ENCODE measurements at regions not wholly inside any gene's neighbourhood (a gene's known extent, or its start where the extent isn't known, plus 50 kb on each side); places are given as distances from the start of the nearest gene placed in this dataset.

DNA sequence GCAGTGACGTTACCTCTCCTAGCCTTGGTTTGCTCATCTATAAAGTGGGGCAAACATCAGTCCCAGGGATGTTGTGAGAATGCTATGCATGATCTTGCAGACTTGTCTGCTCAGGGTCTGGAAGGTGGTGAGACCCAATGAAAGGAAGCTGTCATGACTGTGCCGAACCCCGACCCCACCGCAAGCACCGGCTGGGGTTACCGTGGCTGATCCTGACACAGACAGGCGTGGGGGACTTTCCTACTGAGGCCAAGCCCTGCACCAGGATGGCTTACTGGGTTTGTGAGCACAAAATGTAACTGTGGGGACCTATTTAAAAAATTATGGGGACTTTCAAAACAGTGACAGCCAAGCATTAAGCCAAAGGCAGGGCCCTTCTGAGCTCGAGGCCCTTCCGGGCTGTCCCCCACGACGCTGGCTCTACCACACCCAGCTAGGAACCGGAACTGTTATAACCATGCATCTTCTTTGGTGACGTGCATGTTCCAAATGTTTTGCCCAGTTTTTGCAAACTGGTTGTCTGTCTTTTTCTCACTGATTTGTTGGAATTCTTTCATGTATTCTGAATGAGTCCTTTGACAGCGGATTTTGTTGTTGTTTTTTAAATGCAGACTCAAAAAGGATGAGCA lies 76.6 kb upstream of the PMEPA1 start:
- TF ChIP-seq POLR2A (IDR thresholded peaks at IDR 0.05; ENCODE audit: borderline replicate concordance, extremely low read depth, insufficient read depth, insufficient read length) (no peak), ZBTB33 (IDR thresholded peaks at IDR 0.05; ENCODE audit: extremely low read depth, insufficient replicate concordance, low read length) (no peak), YY1 (IDR thresholded peaks at IDR 0.05; ENCODE audit: extremely low read depth, insufficient replicate concordance, low read depth, low read length) (no peak), MAX (IDR thresholded peaks at IDR 0.05) (no peak)
- TF ChIP-seq, protein P1, sequence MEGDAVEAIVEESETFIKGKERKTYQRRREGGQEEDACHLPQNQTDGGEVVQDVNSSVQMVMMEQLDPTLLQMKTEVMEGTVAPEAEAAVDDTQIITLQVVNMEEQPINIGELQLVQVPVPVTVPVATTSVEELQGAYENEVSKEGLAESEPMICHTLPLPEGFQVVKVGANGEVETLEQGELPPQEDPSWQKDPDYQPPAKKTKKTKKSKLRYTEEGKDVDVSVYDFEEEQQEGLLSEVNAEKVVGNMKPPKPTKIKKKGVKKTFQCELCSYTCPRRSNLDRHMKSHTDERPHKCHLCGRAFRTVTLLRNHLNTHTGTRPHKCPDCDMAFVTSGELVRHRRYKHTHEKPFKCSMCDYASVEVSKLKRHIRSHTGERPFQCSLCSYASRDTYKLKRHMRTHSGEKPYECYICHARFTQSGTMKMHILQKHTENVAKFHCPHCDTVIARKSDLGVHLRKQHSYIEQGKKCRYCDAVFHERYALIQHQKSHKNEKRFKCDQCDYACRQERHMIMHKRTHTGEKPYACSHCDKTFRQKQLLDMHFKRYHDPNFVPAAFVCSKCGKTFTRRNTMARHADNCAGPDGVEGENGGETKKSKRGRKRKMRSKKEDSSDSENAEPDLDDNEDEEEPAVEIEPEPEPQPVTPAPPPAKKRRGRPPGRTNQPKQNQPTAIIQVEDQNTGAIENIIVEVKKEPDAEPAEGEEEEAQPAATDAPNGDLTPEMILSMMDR (IDR thresholded peaks at IDR 0.05 in 2 of 3, conservative IDR thresholded peaks at IDR 0.05 in 1 of 3; ENCODE audit: borderline replicate concordance in 1 of 3, insufficient read depth in 1 of 3, low read depth in 2 of 3, low read length in 2 of 3): no peak

Measured in HCT116 (cell line).